Gastroesophageal sphincter (tissue), 2 donors: ENCODE measurements at regions not wholly inside any gene's neighbourhood (a gene's known extent, or its start where the extent isn't known, plus 50 kb on each side); places are given as distances from the start of the nearest gene placed in this dataset.

Experiments
- EP300 ChIP-seq: sonication (generic); formaldehyde crosslinking; IDR thresholded peaks from one replicate; pipeline ENCODE4 v1.6.1; 2017; ENCODE audit warnings: antibody characterized with exemption, mild to moderate bottlenecking
- POLR2AphosphoS5 ChIP-seq: sonication (generic); formaldehyde crosslinking; IDR thresholded peaks from one replicate; pipeline ENCODE4 v1.6.1; 2017; ENCODE audit warnings: antibody characterized with exemption

GRCh38 chr9:16306586-16306985, 563.9 kb downstream of the BNC2 start:
- TF ChIP-seq EP300 (no peak), POLR2AphosphoS5 (no peak)
